Muscle layer of colon (tissue), 2 donors: ENCODE measurements at regions not wholly inside any gene's neighbourhood (a gene's known extent, or its start where the extent isn't known, plus 50 kb on each side); places are given as distances from the start of the nearest gene placed in this dataset.
A peak's percentile ranks its signal among the peaks of the same experiment; 100 is the strongest.

ENCODE experiments used
- H3K27ac ChIP-seq: one replicate; pipeline ENCODE4 v1.7.0; 2013; ENCODE audit warnings: low read depth, mild to moderate bottlenecking, low read length, moderate library complexity
- H3K27me3 ChIP-seq, 2 donors: one replicate each; pipeline ENCODE4 v1.7.0; 2013; ENCODE audit warnings: low read length in 2 of 2, mild to moderate bottlenecking in 2 of 2; ENCODE audit not compliant: insufficient read depth in 2 of 2, control insufficient read depth in 1 of 2
- H3K36me3 ChIP-seq: one replicate; pipeline ENCODE4 v1.7.0; 2013; ENCODE audit warnings: mild to moderate bottlenecking, low read length; ENCODE audit not compliant: insufficient read depth
- H3K4me1 ChIP-seq: one replicate; pipeline ENCODE4 v1.7.0; 2013; ENCODE audit warnings: mild to moderate bottlenecking, low read length; ENCODE audit not compliant: insufficient read depth
- H3K4me3 ChIP-seq, 2 donors: one replicate each; pipeline ENCODE4 v1.7.0; 2013; ENCODE audit warnings: low read length in 2 of 2, low read depth in 1 of 2, mild to moderate bottlenecking in 1 of 2, moderate library complexity in 1 of 2
- H3K9ac ChIP-seq: one replicate; pipeline ENCODE4 v1.7.0; 2013; ENCODE audit warnings: low read length
- H3K9me3 ChIP-seq: one replicate; pipeline ENCODE4 v1.7.0; 2013; ENCODE audit warnings: mild to moderate bottlenecking, low read length
- donor health status: abdominal sarcoma.
- donor health status: Adenocarcinoma of cecum.

DNA sequence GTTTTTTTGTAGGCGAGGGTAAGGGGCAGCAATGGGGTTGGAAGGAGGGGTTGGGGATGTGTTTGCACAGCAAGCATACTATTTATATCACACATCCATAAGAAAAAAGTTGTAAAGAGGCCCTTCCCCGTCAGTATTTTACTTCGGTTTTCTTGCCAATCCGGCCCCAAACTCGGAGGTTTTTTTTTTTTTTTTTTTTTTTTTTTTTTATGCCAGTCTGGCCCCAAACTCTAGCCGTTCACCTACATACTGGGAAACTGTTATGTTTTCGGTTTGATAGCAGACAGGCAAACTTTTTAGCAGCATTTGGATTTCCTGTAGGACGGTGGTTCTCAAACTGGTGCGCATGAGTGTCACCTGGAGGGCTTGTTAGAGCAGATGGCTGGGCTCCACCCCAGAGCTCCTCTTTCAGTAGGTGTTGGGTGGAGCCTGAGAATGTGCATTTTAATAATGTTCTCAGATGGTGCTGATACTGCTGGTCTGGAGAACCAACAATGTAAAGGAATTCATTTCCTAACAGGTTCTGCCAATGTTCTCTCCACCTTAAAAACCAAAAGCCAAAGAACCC, 76.5 kb upstream of the ZBED5 start:
- Histone ChIP-seq H3K27me3 (no peaks in the 10 kb centered on the region), H3K4me3 (peak overlapping the region in 1 of 2 donors; percentile 65), H3K4me1 (peaks cover 71% of the 10 kb centered on the region), H3K36me3 (no peaks in the 10 kb centered on the region), H3K9ac (peak overlapping the region; percentile 55), H3K27ac (peak overlapping the region; percentile 67), H3K9me3 (no peaks in the 10 kb centered on the region)

DNA sequence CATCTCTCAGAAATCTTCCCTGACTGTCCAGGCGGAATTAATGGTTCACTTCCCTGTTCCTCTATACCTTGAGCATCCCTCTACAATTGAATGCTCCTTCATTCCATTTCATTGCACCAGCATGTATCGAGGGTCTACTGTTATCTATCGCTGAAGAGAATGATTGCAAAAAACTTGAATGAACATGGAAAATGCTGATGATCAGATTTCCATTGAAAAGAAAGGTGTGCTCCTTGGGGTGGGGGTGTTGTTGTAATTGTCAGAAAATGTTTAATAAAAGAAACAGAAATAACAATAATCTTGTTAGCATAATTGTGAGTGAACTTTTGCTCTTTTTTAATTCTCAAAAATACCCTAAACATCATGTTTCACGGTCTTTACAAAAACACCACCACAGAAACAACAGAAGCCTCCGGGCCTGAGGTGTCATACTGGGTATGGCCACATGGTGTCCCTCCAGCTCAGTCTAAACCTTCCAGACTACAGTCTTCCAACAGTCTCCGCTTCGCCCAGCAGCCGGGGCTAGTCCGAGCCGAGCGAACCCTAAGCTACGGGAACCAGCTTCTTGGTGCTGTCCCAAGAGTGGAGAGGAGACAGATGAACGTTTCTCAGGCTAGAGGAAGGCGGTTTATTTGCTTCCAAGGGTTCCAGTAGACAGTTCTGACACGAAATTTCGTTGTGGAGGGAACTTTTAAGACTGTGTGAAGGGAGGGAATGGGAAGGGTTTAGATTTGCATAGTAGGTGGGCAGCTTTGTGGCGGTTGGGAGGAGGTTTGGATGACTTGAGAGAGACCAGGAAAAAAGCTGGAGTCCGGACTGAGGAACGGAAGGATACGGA, 75.8 kb upstream of the ZBED5 start:
- peak overlapping the region in 1 of 2 donors; percentile 65 for H3K4me3 ChIP-seq
- H3K27ac ChIP-seq, result peak overlapping the region; percentile 78
- no peaks in the 10 kb centered on the region for H3K36me3 ChIP-seq
- H3K9me3 ChIP-seq, result no peaks in the 10 kb centered on the region
- no peaks in the 10 kb centered on the region for H3K27me3 ChIP-seq
- H3K4me1 ChIP-seq, result peaks cover 66% of the 10 kb centered on the region
- H3K9ac ChIP-seq, result peak overlapping the region; percentile 55

DNA sequence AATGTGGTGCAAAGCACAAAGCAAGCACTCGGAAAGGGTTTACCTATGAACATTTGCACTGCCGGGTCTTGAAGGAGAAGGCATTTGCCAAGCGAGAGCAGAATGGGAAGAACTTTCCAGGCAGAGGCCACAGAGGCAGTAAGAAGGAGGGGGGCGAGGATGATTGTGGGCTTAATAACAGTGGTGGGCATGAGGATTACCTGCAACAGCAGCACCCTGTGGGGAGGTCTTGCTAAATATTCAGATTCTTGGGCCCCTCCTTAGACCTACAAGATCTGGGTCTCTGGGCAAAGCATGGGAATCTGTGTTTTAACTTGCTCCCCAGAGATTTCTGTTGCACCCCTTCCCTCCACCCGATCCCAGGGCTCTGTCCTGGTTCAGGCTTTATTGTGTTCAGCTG, 75.1 kb upstream of the ZBED5 start:
- Histone ChIP-seq H3K9me3 (no peaks in the 10 kb centered on the region), H3K4me1 (peaks cover 59% of the 10 kb centered on the region), H3K27ac (peak overlapping the region; percentile 78), H3K36me3 (no peaks in the 10 kb centered on the region), H3K9ac (no peak overlapping the region), H3K27me3 (no peaks in the 10 kb centered on the region), H3K4me3 (no peak overlapping the region)

DNA sequence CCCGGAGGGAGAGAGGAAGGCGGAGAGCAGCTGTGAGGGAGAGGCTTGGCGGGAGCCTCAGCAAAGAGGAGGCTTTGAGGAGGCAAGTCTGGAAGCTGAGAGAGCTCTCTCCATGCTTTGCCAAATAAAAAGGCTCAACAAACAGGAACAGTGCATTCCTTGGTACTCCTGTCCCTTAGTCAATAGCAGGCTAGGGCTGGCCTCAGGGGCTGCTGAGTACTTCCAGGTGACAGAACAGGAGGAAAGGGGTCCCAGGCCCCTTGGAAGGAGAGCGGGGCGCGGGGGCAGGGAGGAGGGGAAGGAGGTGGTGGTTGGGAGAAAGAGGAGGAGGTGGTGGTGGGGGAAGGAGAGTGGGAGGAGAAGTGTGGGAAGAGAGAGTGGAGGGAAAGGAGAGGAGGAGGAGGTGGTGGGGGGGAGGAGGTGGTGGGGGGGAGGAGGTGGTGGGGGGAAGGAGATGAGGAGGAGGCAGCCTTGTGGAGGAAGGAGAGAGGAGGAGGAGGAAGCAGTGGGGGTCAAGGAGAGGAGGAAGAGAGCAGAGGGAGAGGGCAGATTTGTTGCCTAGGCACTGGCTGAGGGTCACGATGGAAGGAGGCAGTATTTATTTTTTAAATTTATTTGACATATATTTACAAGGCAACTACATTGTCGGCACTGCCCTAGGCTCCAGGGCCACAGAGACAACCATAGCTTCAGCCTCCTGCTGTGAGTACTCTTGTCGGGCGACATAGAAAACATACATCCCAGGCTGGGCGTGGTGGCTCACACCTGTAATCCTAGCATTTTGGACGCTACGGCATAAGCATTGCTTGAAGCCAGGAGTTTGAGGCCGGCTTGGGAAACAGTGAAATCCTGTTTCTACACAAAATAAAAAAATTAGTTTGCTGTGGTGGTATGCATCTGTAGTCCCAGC, 74.2 kb upstream of the ZBED5 start:
- peak overlapping the region; percentile 100 for H3K27ac ChIP-seq
- H3K4me3 ChIP-seq, result peak overlapping the region; percentile 65 to 70
- no peaks in the 10 kb centered on the region for H3K27me3 ChIP-seq
- H3K36me3 ChIP-seq, result no peaks in the 10 kb centered on the region
- H3K4me1 ChIP-seq, result peaks cover 59% of the 10 kb centered on the region
- no peaks in the 10 kb centered on the region for H3K9me3 ChIP-seq
- peak overlapping the region; percentile 65 for H3K9ac ChIP-seq

DNA sequence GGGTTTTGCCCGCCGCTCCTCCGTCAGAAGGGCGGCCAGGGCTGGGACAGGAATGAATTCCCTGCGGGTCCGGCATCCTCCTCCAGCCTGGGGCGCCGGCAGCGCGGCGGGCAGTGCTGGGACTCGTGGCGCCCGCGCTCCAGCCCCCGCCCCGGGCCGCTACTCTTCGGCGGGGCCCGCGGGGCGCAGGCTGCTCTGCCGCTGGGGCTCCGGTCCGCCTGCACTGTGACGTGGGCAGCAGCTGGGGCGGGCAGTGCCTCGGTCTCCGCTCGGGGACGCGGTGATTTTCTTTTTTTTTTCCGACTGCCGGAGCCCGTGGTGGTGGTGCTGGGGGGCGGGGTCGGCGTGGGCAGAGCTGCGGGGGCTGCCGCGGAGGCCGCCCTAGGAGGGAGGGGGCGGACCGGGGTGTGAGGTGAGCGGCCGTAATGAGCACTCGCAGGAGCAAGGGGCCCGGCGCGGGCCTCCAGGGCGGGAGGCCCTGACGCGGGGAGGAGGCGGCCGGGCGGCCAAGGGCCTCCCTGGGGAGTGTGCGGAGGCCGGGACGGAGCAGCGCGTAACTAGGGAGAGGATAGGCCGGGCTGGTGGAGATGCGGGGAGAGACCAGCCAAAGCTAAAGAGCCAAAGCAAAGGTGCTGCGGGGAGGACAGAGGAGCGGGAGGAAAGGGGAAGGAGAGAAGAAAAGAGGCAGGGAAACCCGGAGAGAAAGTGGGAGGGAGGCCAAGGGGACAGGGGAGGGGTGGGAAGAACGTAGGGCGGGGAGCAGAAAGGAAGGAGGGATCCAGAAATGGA, 73.3 kb upstream of the ZBED5 start:
- Histone ChIP-seq H3K36me3 (no peaks in the 10 kb centered on the region), H3K9ac (peak overlapping the region; percentile 96), H3K4me1 (peaks cover 62% of the 10 kb centered on the region), H3K27ac (peak overlapping the region; percentile 100), H3K9me3 (no peaks in the 10 kb centered on the region), H3K27me3 (no peaks in the 10 kb centered on the region), H3K4me3 (peak overlapping the region; percentile 65 to 70)

DNA sequence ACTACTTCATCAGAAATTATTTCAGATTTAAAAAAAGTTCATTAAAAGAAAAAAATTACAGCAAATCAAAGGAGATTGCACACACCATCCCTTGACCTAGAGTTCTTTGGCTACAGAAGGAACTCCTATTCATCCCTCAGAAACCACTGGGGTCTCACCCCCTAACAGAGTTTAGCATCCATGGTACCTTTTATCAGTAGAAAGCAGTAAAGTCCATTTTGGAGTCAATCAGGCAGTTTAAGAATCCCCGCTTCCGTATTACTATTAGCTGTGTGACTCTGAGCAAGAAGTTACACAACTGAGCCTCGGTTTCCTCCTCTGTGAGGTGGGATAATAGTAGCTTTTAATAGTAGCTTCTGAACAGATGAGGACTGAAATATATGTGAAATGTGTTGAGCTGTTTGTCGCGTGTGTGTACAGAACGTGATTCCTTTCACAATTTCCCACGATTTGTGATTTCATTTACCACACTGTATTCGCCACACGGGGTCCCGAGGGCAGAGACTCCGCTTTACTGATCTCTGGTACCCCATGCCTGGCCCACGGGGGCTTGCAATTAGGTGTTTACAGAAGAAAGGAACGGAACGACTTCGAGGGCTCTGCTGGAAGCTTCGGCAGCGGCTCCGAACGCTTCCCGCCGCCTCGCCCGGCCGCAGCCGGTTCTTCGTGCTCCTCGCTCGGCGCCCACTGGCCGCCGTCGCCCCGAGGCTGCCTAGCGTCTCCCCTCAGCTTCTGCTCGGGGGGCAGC, 72.5 kb upstream of the ZBED5 start:
- Histone ChIP-seq H3K9ac (peak overlapping the region; percentile 96), H3K36me3 (no peaks in the 10 kb centered on the region), H3K27me3 (no peaks in the 10 kb centered on the region), H3K27ac (peak overlapping the region; percentile 100), H3K4me1 (peaks cover 64% of the 10 kb centered on the region), H3K9me3 (no peaks in the 10 kb centered on the region), H3K4me3 (peak overlapping the region; percentile 65 to 70)

DNA sequence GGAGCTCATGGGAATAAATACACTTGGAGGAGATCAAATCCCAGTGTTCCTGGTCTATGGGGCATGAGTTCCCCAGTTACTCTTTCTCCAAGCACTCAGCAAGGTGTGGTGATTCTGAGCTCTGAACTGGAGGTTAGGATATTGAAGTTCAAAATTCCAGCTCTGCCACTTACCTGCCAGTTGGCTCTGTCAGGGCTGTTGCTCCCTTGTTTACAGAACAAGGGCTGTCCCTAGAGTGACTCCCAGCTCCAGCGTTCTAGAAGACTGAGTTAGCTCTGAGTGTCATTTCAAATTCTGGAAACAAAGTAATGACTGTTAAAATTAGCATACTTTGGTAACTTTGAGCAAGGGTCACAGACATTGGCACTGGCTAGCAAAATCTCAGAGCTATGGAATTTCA, 69.7 kb upstream of the ZBED5 start:
- Histone ChIP-seq H3K36me3 (no peaks in the 10 kb centered on the region), H3K27me3 (no peaks in the 10 kb centered on the region), H3K9me3 (no peaks in the 10 kb centered on the region), H3K4me1 (peaks cover 49% of the 10 kb centered on the region), H3K4me3 (no peak overlapping the region), H3K9ac (no peak overlapping the region), H3K27ac (peak overlapping the region; percentile 35)

DNA sequence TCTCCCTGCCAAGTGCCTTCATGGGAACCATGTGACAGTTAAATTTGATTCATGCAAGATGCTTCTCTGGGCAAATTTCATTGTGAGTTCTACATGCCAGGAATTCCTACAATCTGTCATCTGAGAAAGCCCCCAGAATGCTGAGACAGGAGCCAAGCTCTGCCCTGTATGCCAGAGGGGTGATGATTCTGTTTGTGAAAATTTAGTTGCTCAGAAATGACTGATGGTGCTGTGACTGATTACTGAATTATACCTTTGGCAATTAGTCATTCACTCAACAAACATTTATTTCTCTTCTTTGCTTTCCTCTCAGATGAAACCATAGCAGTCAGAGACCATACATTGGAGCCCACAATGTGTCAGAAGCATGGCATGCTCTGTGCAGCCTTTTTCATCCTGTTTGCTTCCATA, 69.0 kb upstream of the ZBED5 start:
- H3K36me3 ChIP-seq, result no peaks in the 10 kb centered on the region
- H3K4me3 ChIP-seq, result no peak overlapping the region
- H3K27ac ChIP-seq, result peak overlapping the region; percentile 35
- no peak overlapping the region for H3K9ac ChIP-seq
- H3K27me3 ChIP-seq, result no peaks in the 10 kb centered on the region
- peaks cover 47% of the 10 kb centered on the region for H3K4me1 ChIP-seq
- H3K9me3 ChIP-seq, result no peaks in the 10 kb centered on the region

DNA sequence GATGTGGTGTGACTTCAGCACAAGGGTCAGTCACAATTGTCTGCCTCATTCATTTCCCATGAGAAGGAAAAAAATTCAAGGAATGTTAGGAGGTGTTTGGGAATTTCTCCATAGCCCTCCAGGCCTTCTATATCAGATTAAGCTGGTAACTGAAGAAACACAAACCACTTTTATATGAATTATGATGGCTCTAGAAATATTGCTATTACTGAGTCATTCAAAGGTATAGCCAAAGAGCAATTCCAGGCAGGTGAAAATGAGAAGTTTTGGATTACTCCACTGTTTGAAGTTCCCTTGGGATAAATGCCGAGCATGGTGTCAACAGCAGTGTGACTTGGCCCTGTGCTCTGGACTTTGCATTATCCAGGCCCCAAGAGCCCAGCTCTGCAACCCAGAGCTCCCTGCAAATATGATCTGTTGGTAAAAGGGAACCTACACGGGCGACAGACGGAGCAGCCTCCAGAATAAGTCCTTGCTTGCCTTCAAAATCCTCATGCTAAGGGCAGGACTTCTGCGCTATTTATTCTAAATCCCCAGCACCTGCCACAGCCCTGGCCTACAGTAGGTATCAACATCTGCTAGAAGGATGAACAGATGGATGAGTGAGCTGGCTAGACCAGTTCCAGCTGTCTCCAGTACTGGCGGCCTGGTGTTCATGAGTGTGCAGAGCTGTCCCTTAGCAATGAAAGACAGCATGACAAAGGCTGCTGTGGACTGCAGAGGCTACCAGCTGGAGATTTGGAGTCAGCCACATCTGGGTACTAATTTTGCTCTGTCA, 67.5 kb upstream of the ZBED5 start:
- no peaks in the 10 kb centered on the region for H3K27me3 ChIP-seq
- H3K9ac ChIP-seq, result no peak overlapping the region
- H3K36me3 ChIP-seq, result no peaks in the 10 kb centered on the region
- peak overlapping the region; percentile 48 for H3K27ac ChIP-seq
- no peaks in the 10 kb centered on the region for H3K9me3 ChIP-seq
- peaks cover 46% of the 10 kb centered on the region for H3K4me1 ChIP-seq
- no peak overlapping the region for H3K4me3 ChIP-seq

DNA sequence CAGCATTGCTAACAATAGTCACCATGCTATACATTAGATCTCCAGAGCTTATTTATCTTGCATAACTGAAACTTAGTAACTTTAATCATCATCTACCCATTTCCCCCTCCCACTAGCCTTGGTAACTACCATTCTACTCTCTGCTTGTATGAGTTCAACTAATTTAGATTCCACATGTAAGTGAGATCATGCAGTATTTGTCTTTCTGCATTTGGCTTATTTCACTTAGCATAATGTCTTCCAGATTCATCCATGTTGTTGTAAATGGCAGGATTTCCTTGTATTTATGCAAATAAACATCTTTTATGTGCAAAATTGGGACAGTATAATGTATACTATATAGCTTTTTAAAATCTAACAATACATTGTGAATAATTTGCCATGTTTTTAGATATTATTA, 66.0 kb upstream of the ZBED5 start:
- Histone ChIP-seq H3K4me3 (no peak overlapping the region), H3K9me3 (no peaks in the 10 kb centered on the region), H3K4me1 (peaks cover 35% of the 10 kb centered on the region), H3K36me3 (no peaks in the 10 kb centered on the region), H3K27me3 (no peaks in the 10 kb centered on the region), H3K27ac (no peak overlapping the region), H3K9ac (no peak overlapping the region)
